ENCODE measurements at regions not wholly inside any gene's neighbourhood (a gene's known extent, or its start where the extent isn't known, plus 50 kb on each side); places are given as distances from the start of the nearest gene placed in this dataset.

- Histone ChIP-seq H3K36me3 (ENCODE audit: control insufficient read depth in 4 of 4, insufficient read depth in 3 of 4, low read depth in 1 of 4, low read length in 3 of 4) (no peaks in the 10 kb centered on the region), H3K4me1 (ENCODE audit: control insufficient read depth in 4 of 4, insufficient read depth in 4 of 4, low read length in 3 of 4) (no peaks in the 10 kb centered on the region), H3K9ac (ENCODE audit: low read depth in 1 of 2, low read length in 2 of 2) (no peak overlapping the region), H3K9me3 (ENCODE audit: control insufficient read depth in 4 of 4, low read length in 3 of 4) (no peaks in the 10 kb centered on the region), H3K27ac (ENCODE audit: low read depth in 1 of 2, low read length in 2 of 2) (no peak overlapping the region), H3K27me3 (ENCODE audit: control insufficient read depth in 4 of 4, insufficient read depth in 4 of 4, low read length in 3 of 4) (no peaks in the 10 kb centered on the region), H3K4me3 (ENCODE audit: low read depth in 1 of 3, low read length in 3 of 3) (no peak overlapping the region)
- 48% methylated on average over 1 of the region's 1 CpG for WGBS
- no peak for TF ChIP-seq FOXA2 (IDR thresholded peaks at IDR 0.05)
- TF ChIP-seq HNF4A (conservative IDR thresholded peaks at IDR 0.05), result no peak
- TF ChIP-seq ZBTB33 (IDR thresholded peaks at IDR 0.05), result no peak
- TF ChIP-seq FOXA1 (IDR thresholded peaks at IDR 0.05), result no peak
- no peak for TF ChIP-seq SP1 (IDR thresholded peaks at IDR 0.05)
- no peak for TF ChIP-seq GABPA (IDR thresholded peaks at IDR 0.05 in 1 of 2, conservative IDR thresholded peaks at IDR 0.05 in 1 of 2)
- TF ChIP-seq HNF4G (IDR thresholded peaks at IDR 0.05), result no peak
- TF ChIP-seq CTCF (IDR thresholded peaks at IDR 0.05; ENCODE audit: low read depth, low read length, missing input control), result no peak
- no peak for TF ChIP-seq JUND (IDR thresholded peaks at IDR 0.05)
- TF ChIP-seq MAX (IDR thresholded peaks at IDR 0.05), result no peak
- no peak for TF ChIP-seq RXRA (IDR thresholded peaks at IDR 0.05)
- no peak for TF ChIP-seq EGR1 (IDR thresholded peaks at IDR 0.05; ENCODE audit: low read depth in 2 of 2)
- TF ChIP-seq TAF1 (conservative IDR thresholded peaks at IDR 0.05), result no peak
- TF ChIP-seq REST (IDR thresholded peaks at IDR 0.05), result no peak
- no peak for TF ChIP-seq NR2F2 (IDR thresholded peaks at IDR 0.05)
- DNase-seq (ENCODE audit: low spot score), result no peak
Measured at GRCh38 chr10:44245601-44245938, 139.3 kb downstream of the CXCL12 start.

GRCh38 chr10:44244745-44245600 is 139.9 kb downstream of the CXCL12 start:
- TF ChIP-seq FOXA2 (IDR thresholded peaks at IDR 0.05) (no peak), JUND (IDR thresholded peaks at IDR 0.05) (no peak), MAX (IDR thresholded peaks at IDR 0.05) (no peak), EGR1 (IDR thresholded peaks at IDR 0.05; ENCODE audit: low read depth in 2 of 2) (no peak)
- 86% methylated on average over 9 of the region's 9 CpGs for WGBS

More at GRCh38 chr10:44244745-44245600, 139.9 kb downstream of the CXCL12 start:
- H3K9me3 ChIP-seq (ENCODE audit: control insufficient read depth in 4 of 4, low read length in 3 of 4), result no peaks in the 10 kb centered on the region
- no peaks in the 10 kb centered on the region for H3K36me3 ChIP-seq (ENCODE audit: control insufficient read depth in 4 of 4, insufficient read depth in 3 of 4, low read depth in 1 of 4, low read length in 3 of 4)
- H3K27ac ChIP-seq (ENCODE audit: low read depth in 1 of 2, low read length in 2 of 2), result no peak overlapping the region
- no peak overlapping the region for H3K9ac ChIP-seq (ENCODE audit: low read depth in 1 of 2, low read length in 2 of 2)
- no peak for DNase-seq (ENCODE audit: low spot score)
- H3K27me3 ChIP-seq (ENCODE audit: control insufficient read depth in 4 of 4, insufficient read depth in 4 of 4, low read length in 3 of 4), result no peaks in the 10 kb centered on the region
- H3K4me3 ChIP-seq (ENCODE audit: low read depth in 1 of 3, low read length in 3 of 3), result no peak overlapping the region
- H3K4me1 ChIP-seq (ENCODE audit: control insufficient read depth in 4 of 4, insufficient read depth in 4 of 4, low read length in 3 of 4), result no peaks in the 10 kb centered on the region

Data from liver (tissue), 8 donors.